ENCODE measurements at regions not wholly inside any gene's neighbourhood (a gene's known extent, or its start where the extent isn't known, plus 50 kb on each side); places are given as distances from the start of the nearest gene placed in this dataset.

DNA sequence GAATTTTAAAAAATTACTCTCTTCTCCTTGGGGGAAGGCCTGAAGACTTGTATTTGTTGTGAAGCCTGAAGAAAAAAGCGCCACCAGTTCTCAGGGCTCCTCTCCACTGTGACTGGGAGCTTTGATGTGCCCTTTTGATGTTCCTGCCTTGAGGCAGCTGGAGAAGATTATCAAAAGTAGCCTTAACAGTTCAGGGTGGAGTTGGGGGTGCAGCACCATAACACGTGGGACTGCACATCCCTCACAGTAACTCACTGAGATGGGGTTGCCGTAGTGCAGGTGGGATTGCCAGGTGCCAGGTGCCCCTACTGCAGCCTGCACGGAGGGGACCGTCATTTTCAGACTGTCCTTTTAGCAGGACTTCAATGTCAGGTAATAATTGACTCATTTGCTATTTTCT, 474.1 kb downstream of the ETNK1 start:
- TF ChIP-seq ZFX (IDR thresholded peaks at IDR 0.05; ENCODE audit: borderline replicate concordance) = no peak
- TF ChIP-seq, protein P1, sequence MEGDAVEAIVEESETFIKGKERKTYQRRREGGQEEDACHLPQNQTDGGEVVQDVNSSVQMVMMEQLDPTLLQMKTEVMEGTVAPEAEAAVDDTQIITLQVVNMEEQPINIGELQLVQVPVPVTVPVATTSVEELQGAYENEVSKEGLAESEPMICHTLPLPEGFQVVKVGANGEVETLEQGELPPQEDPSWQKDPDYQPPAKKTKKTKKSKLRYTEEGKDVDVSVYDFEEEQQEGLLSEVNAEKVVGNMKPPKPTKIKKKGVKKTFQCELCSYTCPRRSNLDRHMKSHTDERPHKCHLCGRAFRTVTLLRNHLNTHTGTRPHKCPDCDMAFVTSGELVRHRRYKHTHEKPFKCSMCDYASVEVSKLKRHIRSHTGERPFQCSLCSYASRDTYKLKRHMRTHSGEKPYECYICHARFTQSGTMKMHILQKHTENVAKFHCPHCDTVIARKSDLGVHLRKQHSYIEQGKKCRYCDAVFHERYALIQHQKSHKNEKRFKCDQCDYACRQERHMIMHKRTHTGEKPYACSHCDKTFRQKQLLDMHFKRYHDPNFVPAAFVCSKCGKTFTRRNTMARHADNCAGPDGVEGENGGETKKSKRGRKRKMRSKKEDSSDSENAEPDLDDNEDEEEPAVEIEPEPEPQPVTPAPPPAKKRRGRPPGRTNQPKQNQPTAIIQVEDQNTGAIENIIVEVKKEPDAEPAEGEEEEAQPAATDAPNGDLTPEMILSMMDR (IDR thresholded peaks at IDR 0.05) = no peak
- no peak overlapping the region for H3K27ac ChIP-seq

DNA sequence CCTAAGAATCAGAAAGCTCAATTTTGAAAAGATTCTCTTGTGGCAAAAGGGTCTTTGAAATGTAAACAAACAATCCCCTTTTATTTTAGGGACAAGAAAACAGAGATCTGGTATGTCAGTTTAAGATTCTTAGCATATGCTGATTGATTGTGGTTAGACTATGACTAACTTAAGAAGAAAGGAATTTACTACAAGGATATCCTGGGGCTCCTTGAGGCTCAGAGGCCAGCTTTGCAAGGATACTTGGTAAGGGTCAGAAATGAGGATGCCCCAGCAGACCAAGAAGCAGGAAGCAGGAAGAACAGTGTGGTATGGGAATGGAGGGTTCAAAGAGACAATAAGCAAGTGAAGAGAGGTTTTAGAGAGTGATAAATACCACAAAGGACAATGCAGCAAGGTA, 474.6 kb downstream of the ETNK1 start:
- no peak overlapping the region for H3K27ac ChIP-seq

DNA sequence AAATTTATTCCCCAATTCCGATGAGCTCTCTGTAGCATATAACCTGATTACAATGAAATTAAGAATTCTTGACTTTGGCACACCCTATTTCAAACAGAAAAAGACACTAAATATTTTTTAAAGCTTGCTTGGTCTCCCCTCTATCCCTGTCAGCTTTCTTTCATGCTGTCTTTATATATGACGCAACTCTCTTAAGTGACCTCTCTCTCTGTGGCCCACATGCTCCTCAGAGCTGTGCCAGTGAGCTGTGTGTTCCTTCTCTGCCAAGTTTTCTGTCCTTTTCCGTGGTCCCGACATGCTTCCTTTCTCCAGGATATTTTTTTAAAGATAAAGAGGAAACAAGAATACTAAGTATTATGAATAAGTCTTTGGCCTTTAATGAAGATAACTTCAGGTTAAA, 484.0 kb downstream of the ETNK1 start:
- TF ChIP-seq, protein P1 (IDR thresholded peaks at IDR 0.05) = no peak
- no peak for TF ChIP-seq ZFX (IDR thresholded peaks at IDR 0.05; ENCODE audit: borderline replicate concordance)
- H3K27ac ChIP-seq = no peak overlapping the region

More for the DNA sequence above, 474.6 kb downstream of the ETNK1 start:
- TF ChIP-seq, protein P1 (IDR thresholded peaks at IDR 0.05) = no peak
- TF ChIP-seq ZFX (IDR thresholded peaks at IDR 0.05; ENCODE audit: borderline replicate concordance) = no peak

DNA sequence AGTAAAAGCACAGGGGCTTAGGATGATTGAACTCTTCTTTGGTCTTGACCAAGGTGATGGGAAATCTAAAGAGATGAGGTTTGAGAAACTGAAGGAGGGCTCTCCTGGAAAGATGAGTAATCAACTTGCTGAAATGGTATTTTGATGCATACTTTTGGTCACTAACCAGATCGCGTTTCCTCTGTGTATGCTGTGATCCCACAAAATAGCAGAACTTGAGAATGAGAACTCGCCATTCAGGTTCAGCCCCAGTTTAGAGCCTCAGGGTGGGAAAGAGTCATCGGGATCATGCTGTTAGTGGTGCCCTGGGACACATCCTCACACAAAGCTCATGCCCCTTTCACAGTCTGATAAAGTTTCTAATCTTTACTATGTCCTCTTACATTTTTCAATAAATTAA, 488.8 kb downstream of the ETNK1 start:
- H3K27ac ChIP-seq = no peak overlapping the region
- TF ChIP-seq, protein P1 (IDR thresholded peaks at IDR 0.05) = no peak
- TF ChIP-seq ZFX (IDR thresholded peaks at IDR 0.05; ENCODE audit: borderline replicate concordance) = no peak

DNA sequence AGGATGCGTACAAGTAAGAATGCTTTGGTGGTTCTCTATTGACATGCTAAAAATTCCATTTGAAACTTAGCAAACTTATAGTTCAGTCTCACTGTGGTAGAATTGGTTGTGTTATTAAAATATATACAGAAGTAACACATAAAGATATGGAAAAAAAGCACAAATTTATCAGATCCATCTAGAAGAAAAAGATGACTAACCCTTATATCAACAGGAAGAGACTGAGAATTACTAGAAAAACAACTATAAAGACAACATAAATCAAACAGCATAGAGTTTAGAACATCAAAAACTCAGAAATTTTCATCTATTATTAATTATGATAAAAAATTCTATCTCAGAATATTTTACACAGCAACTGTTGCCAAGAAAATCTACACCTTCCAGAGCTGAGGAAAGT, 491.0 kb downstream of the ETNK1 start:
- TF ChIP-seq, protein P1 (IDR thresholded peaks at IDR 0.05) = no peak
- TF ChIP-seq ZFX (IDR thresholded peaks at IDR 0.05; ENCODE audit: borderline replicate concordance) = no peak
- H3K27ac ChIP-seq = no peak overlapping the region

DNA sequence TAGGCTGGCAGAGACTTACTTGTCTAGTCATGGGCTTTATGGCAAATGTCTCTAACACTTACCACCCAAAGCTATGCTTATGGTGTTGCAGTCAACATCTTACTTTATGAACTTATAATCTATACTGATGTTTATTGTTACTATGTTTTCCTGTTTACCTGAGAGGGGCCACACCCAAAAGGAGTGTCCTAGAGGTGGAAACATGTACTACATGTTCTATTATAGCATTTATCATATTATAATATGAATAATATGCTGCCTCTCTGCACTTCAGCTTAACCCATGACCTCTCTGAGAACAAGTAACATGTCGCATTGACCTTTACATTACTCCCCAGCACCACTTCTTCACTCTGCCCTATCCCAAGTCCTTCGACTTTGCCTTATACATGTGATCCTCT, 501.8 kb downstream of the ETNK1 start:
- no peak overlapping the region for H3K27ac ChIP-seq
- TF ChIP-seq, protein P1 (IDR thresholded peaks at IDR 0.05) = peak; percentile 18; the same call in 1 of the 2 replicates
- no peak for TF ChIP-seq ZFX (IDR thresholded peaks at IDR 0.05; ENCODE audit: borderline replicate concordance)

DNA sequence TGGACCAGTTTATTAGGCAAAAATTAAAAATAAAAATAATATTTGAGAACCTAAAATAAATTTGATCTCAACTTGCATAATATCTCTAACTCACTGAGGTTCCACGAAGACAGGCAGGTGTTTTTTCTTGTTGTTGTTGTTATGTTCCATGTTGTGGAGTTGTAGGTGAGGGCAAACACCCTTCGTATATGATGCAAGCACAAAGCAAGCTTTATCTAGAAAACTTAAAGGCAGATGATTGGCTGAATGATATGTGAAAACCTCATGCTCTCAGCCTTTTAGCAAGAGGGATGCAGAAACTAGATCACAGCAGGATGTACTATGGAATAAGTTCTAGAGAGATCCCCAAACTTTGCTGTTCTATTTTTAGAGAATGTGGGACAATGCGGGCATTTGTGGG, 502.7 kb downstream of the ETNK1 start:
- H3K27ac ChIP-seq = no peak overlapping the region
- TF ChIP-seq ZFX (IDR thresholded peaks at IDR 0.05; ENCODE audit: borderline replicate concordance) = no peak
- TF ChIP-seq, protein P1 (IDR thresholded peaks at IDR 0.05) = no peak

All from 22Rv1 (cell line).